ENCODE measurements at regions not wholly inside any gene's neighbourhood (a gene's known extent, or its start where the extent isn't known, plus 50 kb on each side); places are given as distances from the start of the nearest gene placed in this dataset.

DNA sequence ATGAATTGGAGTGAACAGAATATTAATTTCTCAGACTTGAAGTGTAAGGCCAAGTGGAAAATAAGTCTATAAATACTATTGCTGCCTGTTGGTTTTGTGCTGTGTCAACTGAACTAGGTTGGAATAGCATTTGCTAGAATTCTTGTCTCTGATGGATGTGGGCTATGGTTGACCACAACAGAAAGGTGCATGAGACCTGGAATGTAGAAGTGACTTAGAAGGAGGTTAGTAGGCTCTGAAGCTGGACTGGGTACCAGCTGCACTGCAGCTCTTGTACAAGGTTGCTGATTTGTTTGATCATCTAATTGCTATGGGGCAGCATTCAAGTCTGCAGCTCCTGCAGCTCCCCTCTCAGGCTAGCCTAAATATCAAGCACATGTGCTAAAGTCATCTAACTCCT is 479.0 kb upstream of the NRSN1 start:
- TF ChIP-seq EZH2phosphoT487 (IDR thresholded peaks at IDR 0.05; ENCODE audit: borderline replicate concordance, low read length), result no peak
- TF ChIP-seq CTCF (IDR thresholded peaks at IDR 0.05; ENCODE audit: low read depth, low read length, poor library complexity, severe bottlenecking), result no peak

Data from DOHH2 (cell line).